Erythroblast (primary cell): ENCODE measurements at regions not wholly inside any gene's neighbourhood (a gene's known extent, or its start where the extent isn't known, plus 50 kb on each side); places are given as distances from the start of the nearest gene placed in this dataset.

Source experiments
- GATA1 ChIP-seq: IDR thresholded peaks from 2 replicates; pipeline ENCODE4 v1.6.1; 2011; ENCODE audit warnings: low read depth, mild to moderate bottlenecking, control low read depth, low read length, moderate library complexity
- POLR2A ChIP-seq: IDR thresholded peaks from 2 replicates; pipeline ENCODE4 v1.6.1; 2011; ENCODE audit warnings: mild to moderate bottlenecking, low read length

GRCh38 chr5:120873083-120873482, 409.0 kb downstream of the PRR16 start:
- TF ChIP-seq POLR2A: no peak
- no peak for TF ChIP-seq GATA1
